Right lobe of liver (tissue), 6 donors: ENCODE measurements at regions not wholly inside any gene's neighbourhood (a gene's known extent, or its start where the extent isn't known, plus 50 kb on each side); places are given as distances from the start of the nearest gene placed in this dataset.

ENCODE experiments used
- ATAC-seq, 4 donors: fragments of 200-7000 bp; cut with Tn5 transposase; one replicate each; pipeline ENCODE4 v1.9.1; 2020; ENCODE audit warnings: mild to moderate bottlenecking in 4 of 4, moderate library complexity in 4 of 4
- DNase-seq, 3 donors: peaks; one replicate each; pipeline ENCODE4 v3.0.0-alpha.2; 2020
- H3K27ac ChIP-seq, 3 donors: fragments of 200-600 bp; one replicate each; pipeline ENCODE4 v1.8.0; 2022
- H3K27me3 ChIP-seq, 2 donors: fragments of 200-600 bp; one replicate each; pipeline ENCODE4 v1.8.0; 2022
- H3K36me3 ChIP-seq, 4 donors: fragments of 200-600 bp; sonication (generic) in 1 of 4; one replicate each; pipeline versions ENCODE4 v1.5.1 to v1.8.0; 2017 to 2022; ENCODE audit warnings: control low read depth in 1 of 4
- H3K4me1 ChIP-seq, 4 donors: fragments of 200-600 bp; sonication (generic) in 1 of 4; one replicate each; pipeline versions ENCODE4 v1.5.1 to v1.8.0; 2017 to 2022; ENCODE audit warnings: control low read depth in 1 of 4
- H3K4me3 ChIP-seq, 3 donors: fragments of 200-600 bp; one replicate each; pipeline ENCODE4 v1.8.0; 2022
- H3K9me3 ChIP-seq, 4 donors: fragments of 200-600 bp; sonication (generic) in 1 of 4; one replicate each; pipeline versions ENCODE4 v1.5.1 to v1.8.0; 2017 to 2022; ENCODE audit warnings: control low read depth in 1 of 4
- CTCF ChIP-seq, 4 donors: fragments of 200-600 bp in 3 of 4; fragments of 450-650 bp in 1 of 4; IDR thresholded peaks; one replicate each; pipeline versions ENCODE4 v1.5.1 to v1.8.0; 2016 to 2022; ENCODE audit warnings: antibody characterized with exemption in 4 of 4, mild to moderate bottlenecking in 2 of 4
- POLR2A ChIP-seq: fragments of 450-650 bp; IDR thresholded peaks from one replicate; pipeline ENCODE4 v1.6.1; 2017; ENCODE audit warnings: antibody characterized with exemption, mild to moderate bottlenecking
- WGBS: methylation state at CpG from one replicate; pipeline ENCODE4 v1.1.6; 2018; ENCODE audit warnings: low coverage, low lambda C conversion rate; ENCODE audit not compliant: insufficient coverage; ENCODE audit errors: missing lambda C conversion rate; 5-methylcytosine and 5-hydroxymethylcytosine counted together
- intact Hi-C, 2 donors: fragments of 100-400 bp; cut with DNase I; formaldehyde crosslinking; loops; one replicate each; pipeline versions ENCODE4 v1.11.2 to v1.14.1; 2022
- donor health status: DM: no; HTN: yes; CAD: no.
- donor health status: DM: no; HTN: no; CAD: no.
- donor health status: DM: no; HTN: no; CAD: no.
- donor health status: DM: no; HTN: yes; CAD: no.
- donor health status: DM: no; HTN: yes; CAD: no.

- H3K27ac ChIP-seq: no peak overlapping the region
- no peaks in the 10 kb centered on the region for H3K4me1 ChIP-seq
- no peaks in the 10 kb centered on the region for H3K9me3 ChIP-seq
- no peak for ATAC-seq
- intact Hi-C loops: no loop called here
- H3K27me3 ChIP-seq: no peaks in the 10 kb centered on the region
- no peak overlapping the region for H3K4me3 ChIP-seq
- DNase-seq: no peak
- no peaks in the 10 kb centered on the region for H3K36me3 ChIP-seq
- 72% methylated on average over 4 of the region's 4 CpGs for WGBS
- TF ChIP-seq POLR2A: no peak
- no peak for TF ChIP-seq CTCF (IDR thresholded peaks at IDR 0.05)
Measured at GRCh38 chr12:30308010-30308717, 387.5 kb downstream of the IPO8 start.

- no peaks in the 10 kb centered on the region for H3K9me3 ChIP-seq
- no peaks in the 10 kb centered on the region for H3K4me1 ChIP-seq
- no peak overlapping the region for H3K4me3 ChIP-seq
- DNase-seq (no peak), ATAC-seq (no peak)
- no peak for TF ChIP-seq POLR2A
- intact Hi-C loops: no loop called here
- H3K36me3 ChIP-seq: no peaks in the 10 kb centered on the region
- no peak overlapping the region for H3K27ac ChIP-seq
- H3K27me3 ChIP-seq: no peaks in the 10 kb centered on the region
Measured at GRCh38 chr12:30304528-30304927, 391.1 kb downstream of the IPO8 start.

- DNase-seq: no peak
- 96% methylated on average over 2 of the region's 2 CpGs for WGBS
Measured at GRCh38 chr12:30301291-30301690, 394.4 kb downstream of the IPO8 start.

GRCh38 chr12:30296486-30296885 lies 399.2 kb downstream of the IPO8 start:
- DNase-seq (no peak), ATAC-seq (no peak)
- no peaks in the 10 kb centered on the region for H3K9me3 ChIP-seq
- no peaks in the 10 kb centered on the region for H3K36me3 ChIP-seq
- intact Hi-C loops: no loop called here
- 50% methylated on average over 6 of the region's 8 CpGs for WGBS
- no peaks in the 10 kb centered on the region for H3K27me3 ChIP-seq
- H3K4me1 ChIP-seq: no peaks in the 10 kb centered on the region
- no peak overlapping the region for H3K27ac ChIP-seq
- TF ChIP-seq POLR2A (no peak), CTCF (IDR thresholded peaks at IDR 0.05) (no peak)
- H3K4me3 ChIP-seq: no peak overlapping the region

More at GRCh38 chr12:30301291-30301690, 394.4 kb downstream of the IPO8 start:
- intact Hi-C loops: no loop called here
- Histone ChIP-seq H3K27ac (no peak overlapping the region), H3K36me3 (no peaks in the 10 kb centered on the region), H3K4me1 (no peaks in the 10 kb centered on the region), H3K27me3 (no peaks in the 10 kb centered on the region), H3K4me3 (no peak overlapping the region), H3K9me3 (no peaks in the 10 kb centered on the region)
- ATAC-seq: no peak
- TF ChIP-seq POLR2A: no peak
- no peak for TF ChIP-seq CTCF (IDR thresholded peaks at IDR 0.05)

GRCh38 chr12:30286345-30286926 lies 409.2 kb downstream of the IPO8 start:
- DNase-seq (no peak), ATAC-seq (peak; percentile 40 to 59 (median 51))
- 21% methylated on average over 1 of the region's 1 CpG for WGBS
- H3K36me3 ChIP-seq: no peaks in the 10 kb centered on the region
- H3K4me3 ChIP-seq: no peak overlapping the region
- intact Hi-C loops: no loop called here
- no peaks in the 10 kb centered on the region for H3K27me3 ChIP-seq
- H3K9me3 ChIP-seq: no peaks in the 10 kb centered on the region
- TF ChIP-seq POLR2A (no peak), CTCF (IDR thresholded peaks at IDR 0.05) (peak; percentile 43 to 56 (median 48))
- H3K4me1 ChIP-seq: no peaks in the 10 kb centered on the region
- H3K27ac ChIP-seq: no peak overlapping the region
